ENCODE measurements at regions not wholly inside any gene's neighbourhood (a gene's known extent, or its start where the extent isn't known, plus 50 kb on each side); places are given as distances from the start of the nearest gene placed in this dataset.

GRCh38 chr6:141309295-141309694 is 823.4 kb upstream of the GJE1 start:
- TF ChIP-seq CTCF (IDR thresholded peaks at IDR 0.05; ENCODE audit: insufficient read depth, low read length, poor library complexity, severe bottlenecking) (no peak), EZH2phosphoT487 (conservative IDR thresholded peaks at IDR 0.05; ENCODE audit: low read length) (no peak)
